GM21367 (cell line): ENCODE measurements at regions not wholly inside any gene's neighbourhood (a gene's known extent, or its start where the extent isn't known, plus 50 kb on each side); places are given as distances from the start of the nearest gene placed in this dataset.
"Not testable (repeated sequence)": the region's sequence is repeated elsewhere in the genome, so short reads cannot be mapped to it uniquely, and the experiment has no call there.

ENCODE experiments used
- ATAC-seq: cut with Tn5 transposase; IDR thresholded peaks from one replicate; pipeline ENCODE4 v1.9.1; 2021; ENCODE audit not compliant: unreplicated experiment

DNA sequence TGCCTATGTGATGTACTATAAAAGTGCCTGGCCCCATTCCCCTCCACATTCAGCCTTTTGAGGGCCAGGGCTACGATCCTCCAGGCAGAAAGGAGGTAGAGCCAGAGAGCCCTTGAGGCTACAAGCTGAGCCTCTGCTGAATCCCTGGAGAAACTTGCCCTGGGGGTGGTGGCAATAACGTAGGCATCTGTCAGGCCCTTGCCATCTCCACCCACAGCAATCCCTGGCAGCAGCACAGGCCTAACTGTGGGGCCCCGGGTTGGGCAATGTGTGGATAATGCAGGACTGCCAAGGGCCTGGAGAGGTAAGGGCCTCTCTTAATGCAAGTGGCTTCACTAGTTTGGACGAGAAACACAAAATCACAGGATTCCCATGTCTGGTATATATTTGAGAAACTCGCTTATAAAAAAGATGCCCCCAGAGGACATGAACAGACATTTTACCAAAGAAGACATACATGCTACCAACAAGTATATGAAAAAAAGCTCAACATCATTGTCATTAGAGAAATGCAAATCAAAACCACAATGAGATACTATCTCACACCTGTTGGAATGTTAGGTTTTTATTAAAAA is 99.0 kb downstream of the QRSL1 start:
- no peak for ATAC-seq

DNA sequence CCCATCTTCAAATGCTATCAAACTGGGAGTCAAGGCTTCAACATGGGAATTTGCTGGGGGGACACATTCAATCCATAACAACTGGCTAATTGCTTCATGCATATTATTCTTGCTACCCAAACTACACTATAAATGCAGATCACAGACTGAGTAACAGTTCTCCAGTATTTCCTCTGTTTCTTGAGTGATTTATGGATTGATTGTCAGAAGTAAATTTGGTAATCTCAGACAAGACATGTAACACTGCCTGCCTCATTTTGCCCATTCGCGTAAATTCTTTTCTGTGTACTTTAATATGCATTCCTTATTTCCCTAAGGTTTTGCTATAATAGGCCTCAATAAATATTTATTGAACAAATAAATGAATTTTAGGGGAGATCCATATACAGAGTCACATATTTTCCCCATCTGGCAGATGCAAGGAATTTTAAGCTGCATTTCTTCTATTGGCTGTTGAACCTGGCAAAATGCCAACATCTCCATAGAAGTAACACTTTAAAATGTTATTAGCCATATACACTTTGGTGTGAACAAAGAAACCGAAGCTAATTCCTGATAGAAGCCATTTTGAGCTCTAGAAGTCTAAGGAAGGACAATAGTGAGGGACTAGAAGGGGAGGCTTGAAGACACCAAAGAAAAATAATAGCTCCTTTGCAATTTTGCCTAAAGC is 98.2 kb downstream of the QRSL1 start:
- ATAC-seq, result no peak

DNA sequence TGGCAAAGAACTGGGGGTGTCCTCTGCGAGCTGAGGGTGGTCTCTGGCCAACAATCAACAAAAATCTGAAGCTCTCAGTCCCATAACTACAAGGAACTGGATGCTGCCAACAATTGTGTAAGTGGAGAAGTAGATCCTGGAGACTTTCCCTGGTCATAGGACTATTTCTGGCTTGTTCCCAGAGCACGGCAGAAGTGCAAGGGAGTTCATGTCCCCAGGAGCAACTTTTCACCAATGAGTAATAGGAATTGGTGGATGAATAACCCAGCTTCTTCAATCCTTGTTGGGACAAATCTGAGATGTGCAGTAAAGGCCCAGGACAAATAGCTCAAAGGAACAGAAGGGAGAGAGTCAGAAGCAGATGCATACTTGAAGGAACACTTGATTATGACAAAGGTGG is 95.5 kb downstream of the QRSL1 start:
- ATAC-seq, result no peak

DNA sequence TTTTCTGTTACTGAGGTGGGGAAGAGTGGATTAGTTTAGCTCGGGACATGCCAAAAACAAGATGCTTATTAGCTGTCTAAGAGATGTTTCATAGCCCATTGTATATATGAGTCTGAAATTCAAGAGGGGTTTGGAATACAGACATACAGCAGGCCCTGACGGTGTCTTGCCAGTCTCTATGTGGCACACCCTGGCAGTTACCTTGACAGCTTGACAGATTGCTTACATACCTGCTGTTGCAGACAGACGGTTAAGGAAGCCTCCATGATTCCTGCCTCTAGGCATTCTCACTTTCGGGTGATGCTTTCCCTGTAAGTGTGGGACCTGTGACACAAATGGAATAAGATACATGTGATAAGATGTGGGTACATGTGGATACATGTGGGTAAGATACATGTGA is 95.0 kb downstream of the QRSL1 start:
- ATAC-seq, result no peak

DNA sequence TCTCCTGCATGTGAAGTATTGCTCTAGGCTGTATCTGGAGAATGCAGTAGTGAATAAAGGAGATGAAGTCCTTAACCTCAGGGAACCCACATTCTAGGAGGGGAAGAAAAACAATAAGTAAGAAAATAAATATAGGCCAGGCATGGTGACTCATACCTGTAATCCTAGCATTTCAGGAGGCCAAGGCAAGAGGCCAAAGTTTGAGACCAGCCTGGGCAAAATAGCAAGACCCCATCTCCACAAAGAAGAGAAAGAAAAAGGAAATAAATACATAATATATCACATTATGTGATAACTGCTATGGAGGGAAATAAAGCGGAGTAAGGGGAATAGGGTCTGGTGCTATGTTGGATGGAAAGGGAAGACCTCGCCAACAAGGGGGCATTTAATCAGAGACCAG is 94.0 kb downstream of the QRSL1 start:
- ATAC-seq, result not testable (repeated sequence)

DNA sequence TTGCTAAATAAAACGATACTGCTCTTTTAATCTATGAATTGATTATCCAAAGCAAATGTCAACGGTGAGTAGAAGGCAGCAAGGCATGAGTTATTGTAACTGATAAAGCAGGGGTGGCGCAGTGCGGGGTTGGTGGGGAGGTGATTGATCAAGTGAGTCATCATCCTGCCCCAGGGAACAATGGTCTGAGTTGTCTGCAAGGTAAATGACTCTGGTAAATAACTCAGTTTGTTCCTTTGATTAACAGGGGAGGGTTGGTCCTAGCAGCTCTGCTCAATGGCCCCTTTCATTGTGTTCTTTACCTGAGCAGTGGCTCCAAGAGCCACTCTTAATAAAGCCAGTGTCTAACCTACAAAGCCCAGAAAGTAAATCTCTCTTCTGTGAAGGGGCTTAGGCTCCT is 91.8 kb downstream of the QRSL1 start:
- not testable (repeated sequence) for ATAC-seq
